ENCODE measurements at regions not wholly inside any gene's neighbourhood (a gene's known extent, or its start where the extent isn't known, plus 50 kb on each side); places are given as distances from the start of the nearest gene placed in this dataset.

DNA sequence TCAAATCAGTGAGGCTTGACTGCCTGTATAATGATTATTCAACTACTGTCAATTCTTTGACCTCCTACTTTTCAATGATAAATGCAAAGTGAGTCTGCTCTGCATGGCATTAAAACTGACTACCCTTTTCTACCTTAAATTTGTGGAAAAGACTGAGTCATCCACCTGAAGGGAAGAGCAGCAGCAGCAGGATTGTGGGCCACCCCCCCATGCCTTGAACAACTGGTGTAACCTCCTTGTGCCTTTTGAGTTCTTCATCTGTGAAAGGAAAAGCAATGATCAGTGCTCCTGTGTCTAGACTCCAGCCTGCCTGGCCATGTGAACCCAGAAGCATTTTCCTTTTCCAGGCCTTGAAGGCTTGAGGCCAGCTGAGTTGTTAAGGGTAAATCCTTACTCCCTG is 102.9 kb downstream of the OSR1 start:
- H3K4me3 ChIP-seq (ENCODE audit: low read length): no peak overlapping the region
- no peaks in the 10 kb centered on the region for H3K79me2 ChIP-seq (ENCODE audit: control insufficient read depth, low read length)
- H3K4me2 ChIP-seq (ENCODE audit: low read length): no peak overlapping the region
- no peaks in the 10 kb centered on the region for H3K9me2 ChIP-seq (replicated peaks; ENCODE audit: control insufficient read depth, low read length)
- no peaks in the 10 kb centered on the region for H3F3A ChIP-seq (ENCODE audit: control insufficient read depth, insufficient read depth)
- no peaks in the 10 kb centered on the region for H3K9me3 ChIP-seq (ENCODE audit: control insufficient read depth, insufficient read depth, low read length)
- H3K27me3 ChIP-seq (ENCODE audit: control insufficient read depth, low read length): no peaks in the 10 kb centered on the region
- no peaks in the 10 kb centered on the region for H3K4me1 ChIP-seq (ENCODE audit: control insufficient read depth, low read length)
- TF ChIP-seq, protein P1, sequence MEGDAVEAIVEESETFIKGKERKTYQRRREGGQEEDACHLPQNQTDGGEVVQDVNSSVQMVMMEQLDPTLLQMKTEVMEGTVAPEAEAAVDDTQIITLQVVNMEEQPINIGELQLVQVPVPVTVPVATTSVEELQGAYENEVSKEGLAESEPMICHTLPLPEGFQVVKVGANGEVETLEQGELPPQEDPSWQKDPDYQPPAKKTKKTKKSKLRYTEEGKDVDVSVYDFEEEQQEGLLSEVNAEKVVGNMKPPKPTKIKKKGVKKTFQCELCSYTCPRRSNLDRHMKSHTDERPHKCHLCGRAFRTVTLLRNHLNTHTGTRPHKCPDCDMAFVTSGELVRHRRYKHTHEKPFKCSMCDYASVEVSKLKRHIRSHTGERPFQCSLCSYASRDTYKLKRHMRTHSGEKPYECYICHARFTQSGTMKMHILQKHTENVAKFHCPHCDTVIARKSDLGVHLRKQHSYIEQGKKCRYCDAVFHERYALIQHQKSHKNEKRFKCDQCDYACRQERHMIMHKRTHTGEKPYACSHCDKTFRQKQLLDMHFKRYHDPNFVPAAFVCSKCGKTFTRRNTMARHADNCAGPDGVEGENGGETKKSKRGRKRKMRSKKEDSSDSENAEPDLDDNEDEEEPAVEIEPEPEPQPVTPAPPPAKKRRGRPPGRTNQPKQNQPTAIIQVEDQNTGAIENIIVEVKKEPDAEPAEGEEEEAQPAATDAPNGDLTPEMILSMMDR (IDR thresholded peaks at IDR 0.05; ENCODE audit: low read depth, low read length, poor library complexity, severe bottlenecking): no peak
- TF ChIP-seq EZH2phosphoT487 (IDR thresholded peaks at IDR 0.05; ENCODE audit: borderline replicate concordance, low read length): no peak
- no peak overlapping the region for H3K27ac ChIP-seq (ENCODE audit: low read depth, low read length)
- H4K20me1 ChIP-seq (ENCODE audit: control insufficient read depth, insufficient read depth, low read depth, low read length): no peaks in the 10 kb centered on the region
- H3K36me3 ChIP-seq (ENCODE audit: control insufficient read depth, low read length): no peaks in the 10 kb centered on the region

DNA sequence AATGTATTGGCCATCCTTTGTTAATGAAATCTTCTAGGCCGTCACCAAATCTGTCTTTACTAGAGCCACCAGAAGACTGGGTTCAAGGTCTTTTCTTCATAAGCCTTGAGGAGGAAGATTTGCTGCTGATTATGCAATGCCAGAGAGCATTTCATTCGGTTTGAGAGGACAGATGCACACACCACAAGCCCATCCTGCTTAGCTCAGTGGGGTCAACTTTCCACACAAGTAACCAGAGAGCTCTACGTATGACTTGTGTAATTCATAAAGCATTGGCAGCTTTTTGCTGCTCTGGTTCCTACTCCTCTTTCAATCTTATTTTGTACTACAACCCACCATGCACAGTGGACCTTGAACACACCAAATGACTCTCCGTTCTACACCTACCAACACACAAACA is 106.9 kb downstream of the OSR1 start:
- no peak for TF ChIP-seq EZH2phosphoT487 (IDR thresholded peaks at IDR 0.05; ENCODE audit: borderline replicate concordance, low read length)
- TF ChIP-seq, protein P1 (IDR thresholded peaks at IDR 0.05; ENCODE audit: low read depth, low read length, poor library complexity, severe bottlenecking): no peak
- Histone ChIP-seq H4K20me1 (ENCODE audit: control insufficient read depth, insufficient read depth, low read depth, low read length) (no peaks in the 10 kb centered on the region), H3K9me2 (replicated peaks; ENCODE audit: control insufficient read depth, low read length) (no peaks in the 10 kb centered on the region), H3K36me3 (ENCODE audit: control insufficient read depth, low read length) (no peaks in the 10 kb centered on the region), H3K27ac (ENCODE audit: low read depth, low read length) (no peak overlapping the region), H3K9me3 (ENCODE audit: control insufficient read depth, insufficient read depth, low read length) (no peaks in the 10 kb centered on the region), H3K79me2 (ENCODE audit: control insufficient read depth, low read length) (no peaks in the 10 kb centered on the region), H3F3A (ENCODE audit: control insufficient read depth, insufficient read depth) (no peaks in the 10 kb centered on the region), H3K4me2 (ENCODE audit: low read length) (no peak overlapping the region), H3K4me3 (ENCODE audit: low read length) (no peak overlapping the region), H3K27me3 (ENCODE audit: control insufficient read depth, low read length) (no peaks in the 10 kb centered on the region), H3K4me1 (ENCODE audit: control insufficient read depth, low read length) (no peaks in the 10 kb centered on the region)

DNA sequence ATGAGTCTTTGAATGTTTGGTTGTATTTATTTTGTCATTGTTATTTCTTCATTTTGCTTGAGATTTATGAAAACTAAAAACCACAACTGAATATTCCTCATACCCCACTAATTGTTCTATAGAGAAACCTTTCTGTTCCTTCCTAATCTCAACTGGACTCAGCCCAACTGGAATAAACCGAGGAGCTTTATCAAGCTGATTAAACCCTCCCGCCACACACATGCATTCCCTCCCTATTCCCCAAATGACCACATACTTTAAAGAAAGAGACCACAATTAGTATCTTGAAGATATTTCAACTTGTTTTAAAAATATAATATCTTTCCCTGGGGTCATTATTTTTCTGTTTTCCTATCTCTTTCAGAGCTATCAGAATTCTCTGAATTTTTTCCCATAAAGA is 107.5 kb downstream of the OSR1 start:
- TF ChIP-seq, protein P1 (IDR thresholded peaks at IDR 0.05; ENCODE audit: low read depth, low read length, poor library complexity, severe bottlenecking): no peak
- TF ChIP-seq EZH2phosphoT487 (IDR thresholded peaks at IDR 0.05; ENCODE audit: borderline replicate concordance, low read length): no peak
- H3K79me2 ChIP-seq (ENCODE audit: control insufficient read depth, low read length): no peaks in the 10 kb centered on the region
- H3K4me1 ChIP-seq (ENCODE audit: control insufficient read depth, low read length): no peaks in the 10 kb centered on the region
- H3K4me3 ChIP-seq (ENCODE audit: low read length): no peak overlapping the region
- no peaks in the 10 kb centered on the region for H3K36me3 ChIP-seq (ENCODE audit: control insufficient read depth, low read length)
- H3K9me3 ChIP-seq (ENCODE audit: control insufficient read depth, insufficient read depth, low read length): no peaks in the 10 kb centered on the region
- no peak overlapping the region for H3K4me2 ChIP-seq (ENCODE audit: low read length)
- no peaks in the 10 kb centered on the region for H3K9me2 ChIP-seq (replicated peaks; ENCODE audit: control insufficient read depth, low read length)
- no peaks in the 10 kb centered on the region for H4K20me1 ChIP-seq (ENCODE audit: control insufficient read depth, insufficient read depth, low read depth, low read length)
- no peaks in the 10 kb centered on the region for H3F3A ChIP-seq (ENCODE audit: control insufficient read depth, insufficient read depth)
- H3K27ac ChIP-seq (ENCODE audit: low read depth, low read length): no peak overlapping the region
- H3K27me3 ChIP-seq (ENCODE audit: control insufficient read depth, low read length): no peaks in the 10 kb centered on the region

DNA sequence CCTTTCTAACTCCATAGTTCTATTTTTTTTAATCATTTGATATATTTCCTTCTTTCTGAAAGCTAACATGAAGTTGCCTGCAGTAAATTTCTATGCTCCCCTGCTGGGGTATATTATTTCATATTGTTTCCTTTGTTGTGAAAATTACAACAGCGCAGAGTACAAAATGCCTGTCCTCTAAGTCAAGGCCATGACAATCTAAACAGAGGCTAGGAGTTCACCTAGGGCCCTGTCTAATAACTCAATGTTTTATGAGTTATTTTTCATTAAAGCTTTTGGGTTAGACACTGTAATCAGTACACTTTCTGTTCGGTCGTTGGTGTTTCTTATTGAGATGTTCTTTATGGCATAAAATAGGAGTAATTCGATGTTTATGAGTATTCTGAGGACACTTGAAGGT is 111.2 kb downstream of the OSR1 start:
- H4K20me1 ChIP-seq (ENCODE audit: control insufficient read depth, insufficient read depth, low read depth, low read length): no peaks in the 10 kb centered on the region
- no peaks in the 10 kb centered on the region for H3K36me3 ChIP-seq (ENCODE audit: control insufficient read depth, low read length)
- H3K79me2 ChIP-seq (ENCODE audit: control insufficient read depth, low read length): no peaks in the 10 kb centered on the region
- H3K4me2 ChIP-seq (ENCODE audit: low read length): no peak overlapping the region
- H3K4me1 ChIP-seq (ENCODE audit: control insufficient read depth, low read length): no peaks in the 10 kb centered on the region
- H3K9me2 ChIP-seq (replicated peaks; ENCODE audit: control insufficient read depth, low read length): no peaks in the 10 kb centered on the region
- no peak for TF ChIP-seq EZH2phosphoT487 (IDR thresholded peaks at IDR 0.05; ENCODE audit: borderline replicate concordance, low read length)
- TF ChIP-seq, protein P1 (IDR thresholded peaks at IDR 0.05; ENCODE audit: low read depth, low read length, poor library complexity, severe bottlenecking): no peak
- no peaks in the 10 kb centered on the region for H3K27me3 ChIP-seq (ENCODE audit: control insufficient read depth, low read length)
- H3F3A ChIP-seq (ENCODE audit: control insufficient read depth, insufficient read depth): no peaks in the 10 kb centered on the region
- H3K4me3 ChIP-seq (ENCODE audit: low read length): no peak overlapping the region
- H3K9me3 ChIP-seq (ENCODE audit: control insufficient read depth, insufficient read depth, low read length): no peaks in the 10 kb centered on the region
- H3K27ac ChIP-seq (ENCODE audit: low read depth, low read length): no peak overlapping the region

Data from DOHH2 (cell line).